Stimulated activated CD4-positive, alpha-beta T cell treated with anti-CD3 and anti-CD28 coated beads, Interleukin-1b, Interleukin-23, amount 100 ng/mL, for 1 hour (primary cell): ENCODE measurements at regions not wholly inside any gene's neighbourhood (a gene's known extent, or its start where the extent isn't known, plus 50 kb on each side); places are given as distances from the start of the nearest gene placed in this dataset.
"Not testable (repeated sequence)": the region's sequence is repeated elsewhere in the genome, so short reads cannot be mapped to it uniquely, and the experiment has no call there.

Source experiments
- DNase-seq, 2 donors: peaks; one replicate each; pipeline ENCODE4 v3.0.0-alpha.2; 2020; ENCODE audit warnings: low read depth in 2 of 2

DNA sequence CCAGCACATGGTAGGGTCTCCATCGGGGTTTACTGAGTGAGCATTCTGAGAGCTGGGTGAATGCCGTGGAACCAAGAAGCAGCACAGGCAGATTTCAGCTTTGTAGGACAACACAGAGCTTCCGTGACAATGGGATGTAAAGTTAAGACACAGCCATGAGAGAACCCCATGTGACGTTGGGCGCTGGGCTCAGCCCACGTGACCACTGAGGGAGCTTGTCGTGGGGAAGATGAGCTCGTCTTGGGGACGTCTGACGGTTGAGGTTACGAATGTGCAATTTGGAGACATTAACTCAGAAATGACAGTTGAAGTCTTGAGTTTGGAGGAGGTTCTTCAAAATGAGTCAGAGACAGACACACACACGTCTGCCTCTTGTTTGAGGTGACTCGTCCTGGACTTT lies 51.5 kb upstream of the MUC20 start:
- DNase-seq, result not testable (repeated sequence)

DNA sequence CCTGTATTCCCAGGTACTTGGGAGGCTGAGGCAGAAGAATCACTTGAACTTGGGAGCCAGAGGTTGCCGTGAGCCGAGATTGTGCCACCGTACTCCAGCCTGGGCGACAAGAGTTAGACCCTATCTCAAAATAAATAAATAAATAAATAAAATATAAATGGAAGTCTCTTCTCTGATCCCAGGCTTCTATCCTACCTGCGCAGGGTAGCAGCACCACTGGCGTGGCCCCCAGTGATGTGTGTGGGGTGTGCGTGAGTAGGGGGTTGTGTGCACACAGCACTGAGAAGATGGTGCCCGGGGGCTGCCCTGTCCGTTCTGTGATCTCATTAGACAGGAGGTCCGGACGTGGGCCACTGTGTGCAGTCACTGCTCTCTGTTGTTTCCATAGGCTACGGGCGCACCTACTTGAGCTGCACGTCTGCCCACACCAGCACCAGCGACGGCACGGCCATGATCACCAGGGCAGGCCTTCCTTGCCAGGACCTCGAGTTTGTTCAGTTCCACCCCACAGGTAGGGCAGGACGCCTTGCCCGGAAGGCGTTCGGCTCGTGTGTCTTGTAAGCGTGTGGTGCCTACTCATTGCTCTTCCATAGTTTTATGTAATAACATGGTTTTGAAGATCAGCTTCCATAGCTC lies 52.5 kb upstream of the MUC20 start:
- DNase-seq, result not testable (repeated sequence)

- DNase-seq, result not testable (repeated sequence)
Measured at GRCh38 chr3:195665311-195665710, 55.5 kb upstream of the MUC20 start.

DNA sequence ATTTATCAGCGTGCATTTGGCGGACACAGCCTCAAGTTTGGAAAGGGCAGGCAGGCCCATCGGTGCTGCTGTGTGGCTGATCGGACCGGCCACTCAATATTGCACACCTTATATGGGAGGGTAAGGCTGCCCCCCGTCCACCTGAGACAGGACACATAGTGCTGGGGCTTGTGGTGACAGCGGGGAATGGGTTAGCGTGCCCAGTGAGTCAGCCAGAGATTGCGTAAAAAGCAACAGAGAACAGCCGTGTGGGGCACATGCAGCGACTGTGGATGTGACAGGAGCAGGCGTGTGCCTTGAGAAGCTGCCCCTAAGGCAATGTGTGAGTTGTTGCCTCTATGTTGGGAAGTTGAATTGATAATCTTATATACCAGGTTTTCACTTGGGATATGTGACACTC lies 56.6 kb upstream of the MUC20 start:
- not testable (repeated sequence) for DNase-seq

- DNase-seq, result not testable (repeated sequence)
Measured at GRCh38 chr3:195659136-195659533, 61.6 kb upstream of the MUC20 start.

DNA sequence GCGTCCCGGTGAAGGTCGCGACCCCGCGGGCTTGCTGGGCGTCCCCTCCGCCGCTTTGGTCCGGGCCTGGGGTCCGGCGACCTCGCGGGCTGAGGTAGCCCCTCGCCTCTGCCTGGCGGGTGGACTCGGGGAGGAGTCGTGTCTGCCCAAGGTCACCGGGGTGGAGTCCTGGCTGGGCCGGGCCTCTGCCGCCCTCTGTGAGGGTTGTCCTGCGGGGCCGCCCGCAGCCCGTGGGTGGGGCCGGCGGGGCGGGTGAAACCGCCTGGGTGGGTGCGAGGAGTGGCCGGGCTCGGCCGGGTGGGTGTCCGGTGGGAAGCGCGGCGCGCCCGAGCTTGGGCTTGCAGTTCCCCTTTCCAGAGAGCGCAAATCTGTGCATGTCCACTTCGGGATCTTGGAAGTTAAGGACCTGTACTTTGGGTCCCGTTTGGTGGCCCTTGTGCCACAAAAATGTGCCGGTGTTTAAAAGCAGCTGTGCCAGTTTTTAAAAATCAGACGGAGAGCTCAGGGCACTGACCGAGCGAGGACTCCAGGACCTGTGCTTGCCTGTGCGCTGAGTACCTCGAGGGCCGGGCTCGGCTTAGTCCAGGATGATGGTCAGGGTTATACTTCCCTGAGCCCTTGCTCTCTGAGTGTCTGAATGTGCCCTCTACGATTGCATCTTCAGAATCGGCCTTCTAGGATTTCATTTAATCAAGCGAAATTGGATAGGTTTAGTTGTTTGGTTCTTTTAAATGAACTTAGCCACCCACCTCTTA lies 62.2 kb upstream of the MUC20 start:
- DNase-seq, result not testable (repeated sequence)

- DNase-seq, result peak; percentile 80 to 85
Measured at GRCh38 chr3:195657475-195658372, 63.1 kb upstream of the MUC20 start.

GRCh38 chr3:195656091-195656490 lies 64.7 kb upstream of the MUC20 start:
- not testable (repeated sequence) for DNase-seq

GRCh38 chr3:195654746-195655145 lies 66.0 kb upstream of the MUC20 start:
- DNase-seq, result not testable (repeated sequence)

- not testable (repeated sequence) for DNase-seq
Measured at GRCh38 chr3:195654138-195654537, 66.6 kb upstream of the MUC20 start.

DNA sequence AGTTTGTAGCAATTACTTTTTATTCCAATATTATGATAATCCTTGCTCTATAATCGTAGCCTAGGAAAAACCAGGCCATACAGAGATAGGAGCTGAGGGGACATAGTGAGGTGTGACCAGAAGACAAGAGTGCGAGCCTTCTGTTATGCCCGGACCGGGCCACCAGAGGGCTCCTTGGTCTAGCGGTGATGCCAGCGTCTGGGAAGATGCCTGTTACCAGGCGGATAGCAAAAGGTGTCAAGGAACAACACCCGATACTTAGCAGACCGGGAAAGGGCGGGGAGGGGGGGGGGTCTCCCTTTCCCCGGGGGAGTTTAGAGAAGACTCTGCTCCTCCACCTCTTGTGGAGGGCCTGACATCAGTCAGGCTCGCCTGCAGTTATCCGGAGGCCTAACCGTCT lies 67.1 kb upstream of the MUC20 start:
- not testable (repeated sequence) for DNase-seq

DNA sequence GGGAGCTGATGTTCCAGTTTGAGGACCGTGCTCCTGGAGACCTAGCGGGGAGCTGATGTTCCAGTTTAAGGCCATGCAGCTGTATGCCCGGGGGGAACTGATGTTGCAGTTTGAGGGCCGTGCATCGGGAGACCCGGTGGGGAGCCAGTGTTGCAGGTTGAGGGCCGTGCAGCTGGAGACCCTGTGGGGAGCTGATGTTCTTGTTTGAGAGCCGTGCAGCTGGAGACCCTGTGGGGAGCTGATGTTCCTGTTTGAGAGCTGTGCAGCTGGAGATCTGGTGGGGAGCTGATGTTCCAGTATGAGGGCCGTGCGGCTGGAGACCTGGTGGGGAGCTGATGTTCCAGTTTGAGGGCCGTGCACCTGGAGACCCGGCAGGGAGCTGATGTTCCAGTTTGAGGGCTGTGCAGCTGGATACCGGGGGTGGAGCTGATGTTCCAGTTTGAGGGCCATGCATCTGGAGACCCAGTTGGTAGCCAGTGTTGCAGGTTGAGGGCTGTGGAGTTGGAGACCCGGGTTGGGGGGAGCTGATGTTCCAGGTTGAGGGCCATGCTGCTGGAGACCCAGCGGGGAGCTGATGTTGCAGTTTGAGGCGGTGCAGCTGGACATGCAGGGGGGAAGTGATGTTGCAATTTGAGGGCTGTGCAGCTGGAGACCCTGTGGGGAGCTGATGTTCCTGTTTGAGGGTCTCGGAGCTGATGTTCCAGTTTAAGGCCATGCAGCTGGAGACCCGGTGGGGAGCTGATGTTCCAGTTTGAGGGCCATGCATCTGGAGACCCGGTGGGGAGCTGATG lies 64.4 kb upstream of the APOD start:
- DNase-seq, result not testable (repeated sequence)

DNA sequence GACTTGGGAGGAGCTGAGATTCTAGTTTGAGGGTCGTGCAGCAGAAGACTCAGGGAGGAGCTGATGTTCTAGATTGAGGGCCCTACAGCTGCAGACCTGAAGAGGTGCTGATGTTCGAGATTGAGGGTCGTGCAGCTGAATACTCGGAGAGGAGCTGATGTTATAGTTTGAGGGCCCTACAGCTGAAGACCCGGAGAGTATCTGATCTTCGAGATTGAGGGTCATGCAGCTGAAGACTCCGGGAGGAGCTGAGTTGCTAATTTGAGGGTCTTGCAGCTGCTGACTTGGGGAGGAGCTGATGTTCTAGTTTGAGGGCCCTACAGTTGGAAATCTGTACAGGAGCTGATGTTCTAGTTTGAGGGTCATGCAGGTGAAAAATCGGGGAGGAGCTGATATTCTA lies 62.1 kb upstream of the APOD start:
- not testable (repeated sequence) for DNase-seq

DNA sequence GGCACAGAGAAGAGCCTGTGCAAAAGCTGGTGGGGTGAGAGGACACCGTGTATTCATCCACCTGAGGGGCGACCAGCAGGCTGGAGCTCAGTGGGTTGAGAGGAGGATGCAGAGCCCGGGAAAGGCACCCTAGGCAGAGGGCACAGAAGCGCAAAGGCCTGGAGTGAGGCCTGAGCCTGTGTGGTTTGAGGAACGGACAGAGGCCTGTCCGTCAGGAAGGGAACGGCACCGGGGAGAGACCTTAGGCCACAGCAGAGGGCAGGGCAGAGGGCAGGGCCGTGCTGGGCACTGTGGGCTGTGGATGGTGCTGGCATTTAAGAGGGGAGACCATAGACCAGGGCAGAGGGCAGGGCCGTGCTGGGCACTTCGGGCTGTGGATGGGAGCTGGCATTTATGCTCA lies 59.5 kb upstream of the APOD start:
- not testable (repeated sequence) for DNase-seq

DNA sequence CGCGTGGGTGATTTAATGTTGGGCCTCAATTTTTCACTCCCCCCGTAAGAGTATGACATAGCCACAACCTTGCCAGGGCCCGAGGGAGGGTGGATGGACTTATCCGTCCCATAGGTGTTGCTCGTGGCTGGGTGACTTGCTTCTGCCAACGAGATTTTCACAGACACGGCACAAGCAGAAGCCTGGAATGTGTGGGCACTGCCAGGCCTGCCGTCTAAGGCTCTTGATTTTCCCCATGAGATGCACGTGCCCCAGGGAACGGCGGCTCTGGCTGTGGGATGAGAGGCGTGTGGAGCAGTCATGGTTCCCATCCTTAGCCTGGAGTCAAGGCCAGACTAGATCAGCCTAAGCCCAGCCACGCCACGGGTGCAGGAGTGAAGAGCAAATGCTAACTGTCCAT lies 58.6 kb upstream of the APOD start:
- not testable (repeated sequence) for DNase-seq

GRCh38 chr3:195638456-195638855 lies 54.7 kb upstream of the APOD start:
- DNase-seq, result not testable (repeated sequence)

- not testable (repeated sequence) for DNase-seq
Measured at GRCh38 chr3:195637473-195638233, 53.9 kb upstream of the APOD start.

DNA sequence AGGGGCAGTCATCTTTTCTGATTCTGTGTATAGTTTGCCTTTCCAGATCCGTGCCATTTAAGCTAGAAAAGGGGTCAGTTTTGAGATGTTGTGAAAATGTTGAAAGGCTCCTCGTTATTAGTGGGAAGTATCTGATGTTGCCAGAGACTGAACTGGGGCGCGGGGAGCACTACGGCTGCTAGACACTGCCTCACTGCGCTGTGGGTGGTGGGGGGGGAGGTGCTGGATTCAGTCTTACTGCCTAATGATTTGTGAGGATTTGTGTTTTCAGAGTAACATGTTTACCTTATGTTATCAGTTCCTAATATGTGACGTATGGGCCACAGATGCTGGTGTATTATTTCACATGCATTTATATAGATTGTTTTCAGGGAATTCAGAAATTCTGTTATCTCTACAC lies 53.3 kb upstream of the APOD start:
- DNase-seq, result not testable (repeated sequence)

DNA sequence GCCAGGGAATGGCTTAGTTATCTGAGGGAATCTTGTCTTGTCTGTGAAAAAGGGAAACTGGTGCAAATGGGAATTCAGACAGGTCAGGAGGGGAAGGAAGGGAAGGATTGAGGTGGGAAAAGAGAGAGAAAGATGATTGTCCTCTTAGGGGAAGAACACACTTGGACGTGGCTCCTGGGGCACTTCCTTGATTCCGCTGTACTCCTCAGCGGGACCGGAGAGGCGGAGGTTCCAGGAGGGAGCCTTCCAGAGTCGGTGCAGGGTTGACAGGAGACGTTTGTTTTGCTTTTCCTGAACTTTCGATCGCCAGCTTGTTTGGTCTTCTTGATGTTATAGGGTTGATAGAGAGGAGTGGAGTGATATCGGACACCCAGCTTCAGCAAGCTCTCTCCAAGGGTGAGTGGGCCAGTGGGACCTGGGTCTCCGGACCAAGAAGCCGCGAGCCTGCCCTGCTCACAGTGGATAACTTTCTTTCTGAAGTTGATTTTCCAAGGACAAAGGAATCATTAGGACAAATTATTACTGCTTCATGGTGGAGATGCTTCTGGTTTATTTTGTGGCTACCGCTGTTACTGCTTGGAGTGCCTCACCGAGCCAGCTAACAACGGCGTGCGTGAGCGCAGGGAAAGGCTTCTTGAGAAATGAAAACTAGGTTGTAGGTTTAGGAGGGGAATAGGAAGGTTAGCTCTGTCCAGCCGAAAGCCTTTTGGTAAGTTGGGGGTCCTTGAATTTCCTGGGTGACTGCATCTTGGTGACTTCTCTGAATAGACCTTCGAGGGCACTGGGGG lies 52.4 kb upstream of the APOD start:
- DNase-seq, result not testable (repeated sequence)
